ENCODE measurements at regions not wholly inside any gene's neighbourhood (a gene's known extent, or its start where the extent isn't known, plus 50 kb on each side); places are given as distances from the start of the nearest gene placed in this dataset.

- TF ChIP-seq CTCF (conservative IDR thresholded peaks at IDR 0.05; ENCODE audit: low read depth, low read length) (no peak), EZH2 (IDR thresholded peaks at IDR 0.05; ENCODE audit: low read length, unreplicated experiment) (no peak), EZH2phosphoT487 (IDR thresholded peaks at IDR 0.05; ENCODE audit: borderline replicate concordance, low read length) (no peak)
These were observed 227.3 kb downstream of the SNRPN start for GRCh38 chr15:25182098-25182478.

All from PC-3 (cell line).